Inflammatory macrophage treated with lipopolysaccharide for 1 hour (primary cell): ENCODE measurements at regions not wholly inside any gene's neighbourhood (a gene's known extent, or its start where the extent isn't known, plus 50 kb on each side); places are given as distances from the start of the nearest gene placed in this dataset.
"Not testable (repeated sequence)": the region's sequence is repeated elsewhere in the genome, so short reads cannot be mapped to it uniquely, and the experiment has no call there.

Source experiments
- DNase-seq, 2 donors: peaks; one replicate each; pipeline ENCODE4 v3.0.0-alpha.2; 2020 to 2022

DNA sequence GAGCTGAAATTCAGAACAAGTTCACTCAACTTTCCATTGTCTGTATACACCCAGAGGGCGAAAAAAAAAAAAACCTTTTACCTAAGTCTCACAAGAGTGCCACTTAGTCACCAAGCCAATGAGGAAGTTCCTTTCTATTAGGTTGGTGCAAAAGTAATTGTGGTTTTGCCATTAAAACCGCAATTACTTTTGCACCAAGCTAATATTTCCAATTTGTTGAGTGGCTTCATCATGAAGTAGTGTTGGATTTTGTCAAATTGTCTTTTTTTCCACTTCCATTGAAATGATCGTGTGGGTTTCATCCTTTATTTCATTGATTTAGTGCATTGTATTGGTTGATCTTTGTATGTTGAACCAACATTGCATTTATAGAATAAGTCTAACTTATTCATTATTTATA, 253.9 kb downstream of the ZIC4 start:
- DNase-seq = no peak

DNA sequence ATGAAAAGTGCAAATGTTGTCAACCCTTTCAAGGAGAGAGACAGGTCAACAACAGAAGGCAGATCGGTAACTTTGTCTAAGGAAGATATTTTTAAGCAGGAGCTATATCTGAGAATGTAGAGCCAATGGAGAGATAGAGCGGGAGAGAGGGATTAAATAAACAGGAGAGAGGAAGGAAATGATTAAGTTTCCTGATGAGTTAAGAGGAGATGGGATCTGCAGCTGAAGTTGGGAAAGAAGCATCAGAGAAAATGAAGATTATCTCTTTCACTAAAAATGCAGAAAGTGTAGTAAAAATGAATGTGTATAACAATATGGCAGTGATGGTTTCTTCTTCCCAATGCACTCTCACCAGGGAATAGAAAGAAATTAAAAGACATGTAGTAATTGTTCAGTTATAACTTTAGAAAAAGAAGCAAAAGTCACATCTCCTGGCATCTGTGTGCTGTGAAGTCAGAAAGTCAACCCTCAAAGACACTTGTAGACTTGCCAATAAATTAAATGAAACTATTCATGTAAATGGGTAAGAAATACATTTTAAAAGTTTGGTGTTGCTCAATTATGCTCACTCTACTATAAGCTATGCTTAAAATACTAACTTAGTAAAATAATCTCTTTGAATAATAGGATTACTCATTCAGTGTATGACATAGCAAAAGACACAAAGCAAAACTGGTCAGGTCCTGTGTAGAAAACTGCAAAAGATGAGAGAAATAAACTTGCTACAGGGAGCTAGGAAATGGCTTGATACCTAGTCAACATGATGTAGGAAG, 264.6 kb downstream of the ZIC4 start:
- no peak for DNase-seq

- no peak for DNase-seq
Measured at GRCh38 chr3:147139341-147139740, 267.0 kb downstream of the ZIC4 start.

DNA sequence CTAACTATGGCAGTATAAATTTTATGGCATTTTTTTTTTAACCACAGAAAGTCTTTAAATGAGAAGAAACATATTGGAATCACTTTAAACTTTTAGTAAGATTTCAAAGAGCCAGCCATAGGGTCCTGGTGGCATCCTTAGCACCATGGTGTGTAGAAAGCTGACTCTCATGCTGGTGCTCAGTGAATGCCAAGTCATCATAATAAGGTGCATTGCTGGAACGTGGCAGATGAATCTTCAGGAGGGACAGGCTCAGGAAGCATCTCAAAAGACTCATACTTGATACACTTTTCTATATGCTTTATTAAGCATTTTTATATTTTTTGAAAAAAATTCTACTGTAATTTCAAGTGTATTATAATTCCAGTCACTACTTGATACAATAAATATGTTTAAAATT, 274.2 kb downstream of the ZIC4 start:
- DNase-seq = no peak

GRCh38 chr3:147130461-147130860, 275.9 kb downstream of the ZIC4 start:
- no peak for DNase-seq

GRCh38 chr3:147129665-147130064, 276.7 kb downstream of the ZIC4 start:
- no peak for DNase-seq

DNA sequence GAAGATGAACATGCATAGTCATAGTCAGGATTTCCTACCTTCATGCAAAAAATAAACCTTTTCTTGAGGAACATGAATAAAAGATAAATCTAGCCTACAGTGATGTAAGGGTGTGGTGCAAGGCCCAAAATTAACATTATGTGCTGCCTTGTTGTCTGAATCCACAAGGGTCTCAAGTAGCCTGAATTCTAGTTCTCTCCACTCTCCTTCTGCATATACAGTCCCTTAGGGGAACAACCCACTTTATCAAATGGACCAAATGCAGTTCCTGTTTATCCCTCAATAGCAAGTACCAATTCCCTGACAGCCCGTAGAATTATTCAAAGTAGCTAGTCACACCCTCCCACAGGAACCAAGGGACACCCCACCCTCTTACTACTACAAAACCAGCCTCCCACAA, 284.0 kb downstream of the ZIC4 start:
- DNase-seq = no peak

DNA sequence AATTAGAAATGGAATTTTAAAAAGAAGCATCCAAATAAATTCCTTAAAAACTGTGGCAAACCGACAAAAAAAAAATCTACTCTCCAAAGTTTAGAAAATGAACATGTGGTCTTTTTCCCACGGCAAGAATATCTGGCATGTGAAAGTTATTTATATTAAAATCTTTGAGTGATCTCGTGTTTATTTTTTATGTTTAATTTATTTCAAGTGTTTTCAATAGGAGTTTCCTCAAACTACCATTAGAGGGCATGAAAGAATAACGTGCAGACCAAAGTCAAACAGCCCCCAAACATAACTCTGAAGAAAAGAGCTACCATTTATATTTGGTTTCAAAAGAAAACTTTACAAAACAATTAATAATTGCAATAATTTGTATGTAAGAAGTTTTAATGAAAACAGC, 286.4 kb downstream of the ZIC4 start:
- no peak for DNase-seq

DNA sequence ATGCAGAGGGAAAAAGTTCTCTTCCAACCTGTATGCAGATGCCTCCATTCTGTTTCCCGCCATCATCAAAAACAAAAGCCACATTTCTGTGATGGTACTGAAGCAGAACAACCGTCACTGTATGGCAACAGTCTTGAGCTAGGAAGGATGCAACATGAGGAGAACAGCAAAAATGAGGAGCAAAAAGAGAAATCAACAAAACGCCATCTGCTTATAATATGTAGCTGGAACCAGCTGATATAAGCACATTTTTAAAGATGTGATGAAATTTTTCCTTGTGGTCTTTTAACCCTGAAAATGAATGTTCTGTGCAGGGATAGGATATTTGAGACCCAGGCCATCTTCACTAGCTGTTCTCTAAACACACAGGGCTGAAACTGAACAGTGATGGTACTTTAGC, 287.0 kb downstream of the ZIC4 start:
- DNase-seq = no peak

DNA sequence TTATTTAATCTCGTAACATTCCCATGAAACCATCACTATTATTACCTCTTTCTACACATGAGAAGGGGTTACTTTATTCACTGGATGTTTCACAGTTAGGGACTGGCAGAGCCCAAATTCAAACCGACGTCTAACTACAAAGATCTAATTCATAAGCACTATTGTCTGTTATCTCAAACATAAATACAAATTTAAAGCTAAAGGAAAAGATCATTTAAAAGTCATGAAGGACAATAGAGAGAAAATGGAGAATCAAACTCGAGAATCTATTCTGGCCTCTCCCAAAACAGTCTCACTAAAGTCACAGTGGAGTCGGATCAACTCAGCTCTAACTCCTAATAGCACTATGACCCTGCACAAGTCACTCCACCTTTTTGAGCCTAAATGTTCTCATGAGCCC, 287.7 kb downstream of the ZIC4 start:
- DNase-seq = no peak

- no peak for DNase-seq
Measured at GRCh38 chr3:147117631-147118030, 288.7 kb downstream of the ZIC4 start.

GRCh38 chr3:147113293-147114044, 292.9 kb downstream of the ZIC4 start:
- DNase-seq = no peak

GRCh38 chr3:147099076-147099475, 307.3 kb downstream of the ZIC4 start:
- DNase-seq = no peak

DNA sequence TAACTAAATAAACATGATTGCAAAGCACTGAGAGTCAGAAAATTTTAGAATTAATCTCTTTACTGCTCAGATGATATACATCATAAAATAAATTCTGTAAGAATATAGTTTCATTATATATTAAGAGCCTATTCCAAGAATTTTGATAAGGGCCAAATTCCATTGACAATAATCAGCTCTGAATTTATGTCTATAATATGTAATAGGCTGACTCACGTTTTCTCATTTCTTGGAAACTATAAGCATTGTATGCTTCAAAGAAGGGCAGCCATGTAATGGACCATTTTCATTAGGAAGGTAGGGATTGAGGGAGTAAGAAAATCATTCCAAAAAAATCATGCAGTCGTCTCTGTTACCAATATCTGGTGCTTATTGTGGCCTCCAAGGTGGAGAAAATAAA, 315.9 kb downstream of the ZIC4 start:
- no peak for DNase-seq

DNA sequence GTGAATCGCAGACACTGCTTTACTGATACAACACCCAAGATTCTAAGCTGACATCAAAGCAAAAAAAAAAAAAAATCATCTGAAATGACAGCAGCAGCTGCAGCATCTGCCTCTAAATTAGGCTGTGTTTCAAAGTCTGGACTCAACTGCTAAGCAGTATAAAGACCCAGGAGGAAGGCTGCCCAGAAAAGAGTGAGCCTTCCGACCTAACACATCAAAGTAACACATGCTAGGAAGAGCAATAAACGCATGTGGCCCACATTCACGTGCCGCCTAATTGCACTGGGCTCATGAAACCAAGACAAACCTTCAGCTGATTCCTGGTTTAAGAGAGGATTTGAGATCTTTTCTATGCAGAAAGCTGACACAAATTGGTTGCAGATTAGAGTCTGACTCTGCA, 317.1 kb downstream of the ZIC4 start:
- no peak for DNase-seq

DNA sequence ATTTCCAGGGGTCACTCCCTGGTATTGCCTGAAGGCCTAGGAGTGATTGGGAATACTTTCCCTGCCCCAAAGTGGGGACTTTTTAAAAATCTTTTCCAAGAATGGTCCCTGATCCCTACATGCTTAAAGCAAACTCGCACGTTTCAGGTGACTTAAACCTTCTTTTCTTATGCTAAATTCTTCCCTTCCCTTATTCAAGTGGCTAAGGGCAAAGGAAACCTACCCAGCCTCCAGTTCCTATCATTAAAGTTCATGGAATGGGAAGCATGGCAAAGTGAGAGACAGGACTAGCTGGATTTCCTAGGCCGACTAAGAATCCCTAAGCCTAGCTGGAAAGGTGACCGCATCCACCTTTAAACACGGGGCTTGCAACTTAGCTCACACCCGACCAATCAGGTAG, 346.8 kb downstream of the ZIC4 start:
- DNase-seq = not testable (repeated sequence)

DNA sequence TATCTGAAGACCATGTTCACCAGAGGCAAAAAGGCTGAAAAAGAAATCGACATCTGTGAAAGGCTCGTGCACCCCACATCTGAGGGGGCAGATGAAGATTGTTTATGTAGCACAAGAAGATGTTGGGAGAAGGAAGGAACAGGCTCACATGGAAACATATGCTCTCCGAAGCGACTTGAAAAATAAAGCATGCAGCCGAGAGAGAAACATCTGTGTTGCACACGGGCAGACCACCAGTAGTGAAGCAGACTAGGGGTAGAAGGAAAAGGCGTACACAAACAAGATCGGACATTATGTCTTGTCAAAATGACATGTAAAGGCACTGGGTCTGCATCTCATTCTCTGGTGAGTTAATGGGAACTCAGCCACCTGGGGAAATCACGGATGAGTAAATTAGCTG, 356.5 kb downstream of the ZIC4 start:
- no peak for DNase-seq

GRCh38 chr3:147049305-147049704, 357.0 kb downstream of the ZIC4 start:
- DNase-seq = no peak

GRCh38 chr3:147046916-147047315, 359.4 kb downstream of the ZIC4 start:
- no peak for DNase-seq

DNA sequence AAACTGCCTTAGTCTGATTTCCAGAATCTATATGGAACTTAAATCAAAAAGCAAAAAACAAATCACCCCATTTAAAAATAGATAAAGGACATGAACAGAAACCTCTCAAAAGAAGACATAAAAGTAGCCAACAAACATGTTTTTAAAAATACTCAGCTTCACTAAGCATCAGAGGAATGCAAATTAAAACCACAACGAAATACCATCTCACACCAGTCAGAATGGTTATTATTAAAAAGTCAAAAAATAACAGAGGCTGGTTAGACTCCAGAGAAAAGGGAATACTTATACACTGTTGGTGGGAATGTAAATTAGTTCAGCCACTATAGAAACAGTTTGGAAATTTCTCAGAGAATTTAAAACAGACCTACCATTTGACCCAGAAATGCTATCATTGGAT, 367.9 kb downstream of the ZIC4 start:
- DNase-seq = no peak

DNA sequence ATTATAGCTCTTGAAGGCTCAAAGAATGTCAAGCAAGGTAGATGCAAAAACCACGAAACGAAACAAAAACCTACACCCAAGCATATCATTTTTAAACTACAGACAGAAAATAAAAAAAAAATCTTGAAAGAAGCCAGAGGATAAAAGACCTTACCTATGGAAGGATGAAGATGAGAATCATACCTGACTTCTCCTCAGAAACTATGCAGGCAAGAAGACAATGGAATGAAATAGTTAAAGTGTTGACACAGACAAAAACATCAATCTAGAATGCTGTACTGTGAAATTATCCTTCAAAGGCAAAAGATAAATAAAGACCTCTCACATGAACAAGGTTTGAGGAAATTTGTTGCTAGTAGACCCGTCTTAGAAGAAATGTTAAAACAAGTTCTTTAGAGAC, 372.0 kb downstream of the ZIC4 start:
- no peak for DNase-seq

- DNase-seq = no peak
Measured at GRCh38 chr3:147030274-147030673, 376.1 kb downstream of the ZIC4 start.

- DNase-seq = no peak
Measured at GRCh38 chr3:147015334-147015733, 391.0 kb downstream of the ZIC4 start.

DNA sequence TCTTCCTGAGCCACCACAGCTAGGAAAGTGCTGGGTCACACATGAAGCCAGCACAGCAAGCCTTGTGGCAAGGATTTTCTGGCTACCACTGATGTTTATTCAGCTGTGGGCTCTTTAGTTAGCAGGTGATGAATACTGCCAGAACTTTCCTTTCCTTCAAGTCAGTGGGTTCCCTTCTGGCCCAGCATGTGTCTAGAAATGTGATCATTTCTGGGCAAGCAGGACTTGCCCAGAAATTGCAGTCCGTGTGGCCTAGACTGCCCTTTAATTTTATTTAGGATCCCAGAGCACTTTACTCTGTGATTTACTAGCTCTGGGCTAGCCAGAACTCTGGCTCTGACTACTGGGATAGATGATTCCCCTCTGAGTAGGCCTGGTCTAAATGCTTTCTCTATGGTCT, 397.5 kb downstream of the ZIC4 start:
- no peak for DNase-seq

DNA sequence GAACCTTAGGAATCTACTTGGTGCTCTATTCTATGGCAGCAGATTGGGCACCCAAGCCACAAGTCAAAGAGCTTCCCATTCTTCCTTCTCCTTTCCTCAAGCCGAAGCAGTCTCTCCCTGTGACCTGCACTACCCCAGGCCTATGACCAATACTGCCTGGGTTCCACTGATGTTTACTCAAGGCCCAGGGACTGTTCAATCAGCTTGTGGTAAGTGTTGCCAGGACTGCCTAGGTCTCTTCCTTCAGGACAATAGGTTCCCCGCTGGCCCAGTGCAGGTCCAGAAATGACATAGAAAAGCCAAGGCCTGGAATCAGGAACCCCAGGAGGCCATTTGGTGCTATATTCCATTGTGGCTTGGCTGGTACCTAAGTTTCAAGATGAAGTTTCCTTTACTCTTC, 397.9 kb downstream of the ZIC4 start:
- DNase-seq = no peak
